ENCODE measurements at regions not wholly inside any gene's neighbourhood (a gene's known extent, or its start where the extent isn't known, plus 50 kb on each side); places are given as distances from the start of the nearest gene placed in this dataset.
"Not testable (repeated sequence)": the region's sequence is repeated elsewhere in the genome, so short reads cannot be mapped to it uniquely, and the experiment has no call there.

GRCh38 chr12:4822572-4822971 is 87.1 kb upstream of the KCNA1 start:
- no peak for DNase-seq (ENCODE audit: low read depth in 2 of 2)

GRCh38 chr12:4824380-4824779 is 85.3 kb upstream of the KCNA1 start:
- DNase-seq (ENCODE audit: low read depth in 2 of 2): no peak

- no peak for DNase-seq (ENCODE audit: low read depth in 2 of 2)
These were observed 84.5 kb upstream of the KCNA1 start for GRCh38 chr12:4825011-4825858.

GRCh38 chr12:4826909-4827308 is 82.8 kb upstream of the KCNA1 start:
- no peak for DNase-seq (ENCODE audit: low read depth in 2 of 2)

GRCh38 chr12:4828176-4828575 is 81.5 kb upstream of the KCNA1 start:
- DNase-seq (ENCODE audit: low read depth in 2 of 2): no peak

GRCh38 chr12:4829161-4829792 is 80.4 kb upstream of the KCNA1 start:
- DNase-seq (ENCODE audit: low read depth in 2 of 2): no peak

- no peak for DNase-seq (ENCODE audit: low read depth in 2 of 2)
These were observed 79.9 kb upstream of the KCNA1 start for GRCh38 chr12:4829793-4830162.

- no peak for DNase-seq (ENCODE audit: low read depth in 2 of 2)
These were observed 79.0 kb upstream of the KCNA1 start for GRCh38 chr12:4830556-4831210.

- no peak for DNase-seq (ENCODE audit: low read depth in 2 of 2)
These were observed 76.7 kb upstream of the KCNA1 start for GRCh38 chr12:4833053-4833452.

GRCh38 chr12:4833524-4833923 is 76.2 kb upstream of the KCNA1 start:
- DNase-seq (ENCODE audit: low read depth in 2 of 2): no peak

GRCh38 chr12:4842401-4842800 is 67.3 kb upstream of the KCNA1 start:
- not testable (repeated sequence) for DNase-seq (ENCODE audit: low read depth in 2 of 2)

- no peak for DNase-seq (ENCODE audit: low read depth in 2 of 2)
These were observed 65.8 kb upstream of the KCNA1 start for GRCh38 chr12:4843907-4844306.

- DNase-seq (ENCODE audit: low read depth in 2 of 2): no peak
These were observed 62.0 kb upstream of the KCNA1 start for GRCh38 chr12:4847713-4848112.

GRCh38 chr12:4849115-4849541 is 60.6 kb upstream of the KCNA1 start:
- DNase-seq (ENCODE audit: low read depth in 2 of 2): peak; percentile 22 to 54

GRCh38 chr12:4849795-4850345 is 59.8 kb upstream of the KCNA1 start:
- DNase-seq (ENCODE audit: low read depth in 2 of 2): no peak

GRCh38 chr12:4850857-4851380 is 58.8 kb upstream of the KCNA1 start:
- DNase-seq (ENCODE audit: low read depth in 2 of 2): no peak

GRCh38 chr12:4852308-4852707 is 57.4 kb upstream of the KCNA1 start:
- no peak for DNase-seq (ENCODE audit: low read depth in 2 of 2)

GRCh38 chr12:4852911-4853310 is 56.8 kb upstream of the KCNA1 start:
- DNase-seq (ENCODE audit: low read depth in 2 of 2): no peak

GRCh38 chr12:4855121-4855924 is 54.4 kb upstream of the KCNA1 start:
- peak; percentile 33 to 70 for DNase-seq (ENCODE audit: low read depth in 2 of 2)

GRCh38 chr12:4856596-4856995 is 53.1 kb upstream of the KCNA1 start:
- DNase-seq (ENCODE audit: low read depth in 2 of 2): no peak
